Left forelimb (tissue), 1 donor: ENCODE measurements at regions not wholly inside any gene's neighbourhood (a gene's known extent, or its start where the extent isn't known, plus 50 kb on each side); places are given as distances from the start of the nearest gene placed in this dataset.

Experiments
- DNase-seq: peaks from one replicate; pipeline ENCODE4 v3.0.0-alpha.2; 2018; ENCODE audit warnings: low spot score

- DNase-seq: no peak
Measured at GRCh38 chr2:120828829-120829632, 93.4 kb downstream of the GLI2 start.

GRCh38 chr2:120829633-120830025, 94.0 kb downstream of the GLI2 start:
- no peak for DNase-seq

GRCh38 chr2:120830096-120830830, 94.6 kb downstream of the GLI2 start:
- no peak for DNase-seq

- no peak for DNase-seq
Measured at GRCh38 chr2:120831086-120831485, 95.4 kb downstream of the GLI2 start.

- no peak for DNase-seq
Measured at GRCh38 chr2:120831891-120832290, 96.2 kb downstream of the GLI2 start.

- DNase-seq: no peak
Measured at GRCh38 chr2:120832296-120833070, 96.8 kb downstream of the GLI2 start.

- no peak for DNase-seq
Measured at GRCh38 chr2:120833127-120833675, 97.5 kb downstream of the GLI2 start.

GRCh38 chr2:120834206-120834605, 98.5 kb downstream of the GLI2 start:
- DNase-seq: no peak

- no peak for DNase-seq
Measured at GRCh38 chr2:120836281-120836680, 100.6 kb downstream of the GLI2 start.

GRCh38 chr2:120840795-120841487, 105.3 kb downstream of the GLI2 start:
- no peak for DNase-seq

GRCh38 chr2:120842456-120843439, 107.1 kb downstream of the GLI2 start:
- no peak for DNase-seq

- DNase-seq: no peak
Measured at GRCh38 chr2:120844070-120844738, 108.5 kb downstream of the GLI2 start.

GRCh38 chr2:120845277-120845676, 109.6 kb downstream of the GLI2 start:
- DNase-seq: peak; percentile 81

GRCh38 chr2:120846406-120847095, 110.9 kb downstream of the GLI2 start:
- no peak for DNase-seq

- peak; percentile 82 for DNase-seq
Measured at GRCh38 chr2:120847700-120848321, 112.1 kb downstream of the GLI2 start.

GRCh38 chr2:120849278-120849677, 113.6 kb downstream of the GLI2 start:
- DNase-seq: no peak

GRCh38 chr2:120850551-120850950, 114.9 kb downstream of the GLI2 start:
- no peak for DNase-seq

GRCh38 chr2:120851116-120851773, 115.6 kb downstream of the GLI2 start:
- no peak for DNase-seq
